HG03280 (cell line): ENCODE measurements at regions not wholly inside any gene's neighbourhood (a gene's known extent, or its start where the extent isn't known, plus 50 kb on each side); places are given as distances from the start of the nearest gene placed in this dataset.

Experiments used
- ATAC-seq: cut with Tn5 transposase; IDR thresholded peaks from one replicate; pipeline ENCODE4 v1.9.1; 2021; ENCODE audit warnings: mild to moderate bottlenecking, moderate library complexity; ENCODE audit not compliant: unreplicated experiment

- ATAC-seq, result no peak
Measured at GRCh38 chr21:38986806-38987632, 181.3 kb downstream of the ETS2 start.

- ATAC-seq, result no peak
Measured at GRCh38 chr21:38986406-38986805, 180.7 kb downstream of the ETS2 start.

- ATAC-seq, result no peak
Measured at GRCh38 chr21:38985568-38986378, 180.0 kb downstream of the ETS2 start.

- no peak for ATAC-seq
Measured at GRCh38 chr21:38984982-38985567, 179.3 kb downstream of the ETS2 start.

- no peak for ATAC-seq
Measured at GRCh38 chr21:38984568-38984967, 178.8 kb downstream of the ETS2 start.

- no peak for ATAC-seq
Measured at GRCh38 chr21:38983560-38983959, 177.8 kb downstream of the ETS2 start.

- no peak for ATAC-seq
Measured at GRCh38 chr21:38982804-38983203, 177.1 kb downstream of the ETS2 start.

- no peak for ATAC-seq
Measured at GRCh38 chr21:38982096-38982495, 176.4 kb downstream of the ETS2 start.

GRCh38 chr21:38980416-38981313 is 174.9 kb downstream of the ETS2 start:
- no peak for ATAC-seq

GRCh38 chr21:38979271-38980121 is 173.8 kb downstream of the ETS2 start:
- ATAC-seq, result no peak

GRCh38 chr21:38976900-38977299 is 171.2 kb downstream of the ETS2 start:
- no peak for ATAC-seq

GRCh38 chr21:38973552-38973951 is 167.8 kb downstream of the ETS2 start:
- no peak for ATAC-seq

- no peak for ATAC-seq
Measured at GRCh38 chr21:38972078-38972477, 166.3 kb downstream of the ETS2 start.

- no peak for ATAC-seq
Measured at GRCh38 chr21:38970765-38971164, 165.0 kb downstream of the ETS2 start.

- no peak for ATAC-seq
Measured at GRCh38 chr21:38968887-38969543, 163.3 kb downstream of the ETS2 start.

GRCh38 chr21:38965910-38966504 is 160.3 kb downstream of the ETS2 start:
- no peak for ATAC-seq

GRCh38 chr21:38965241-38965640 is 159.5 kb downstream of the ETS2 start:
- ATAC-seq, result no peak

- no peak for ATAC-seq
Measured at GRCh38 chr21:38963006-38963405, 157.3 kb downstream of the ETS2 start.

- ATAC-seq, result no peak
Measured at GRCh38 chr21:38960251-38960650, 154.5 kb downstream of the ETS2 start.
